HG03108 (cell line): ENCODE measurements at regions not wholly inside any gene's neighbourhood (a gene's known extent, or its start where the extent isn't known, plus 50 kb on each side); places are given as distances from the start of the nearest gene placed in this dataset.

ENCODE experiments used
- ATAC-seq: cut with Tn5 transposase; IDR thresholded peaks from one replicate; pipeline ENCODE4 v1.9.1; 2021; ENCODE audit warnings: moderate library complexity; ENCODE audit not compliant: unreplicated experiment

DNA sequence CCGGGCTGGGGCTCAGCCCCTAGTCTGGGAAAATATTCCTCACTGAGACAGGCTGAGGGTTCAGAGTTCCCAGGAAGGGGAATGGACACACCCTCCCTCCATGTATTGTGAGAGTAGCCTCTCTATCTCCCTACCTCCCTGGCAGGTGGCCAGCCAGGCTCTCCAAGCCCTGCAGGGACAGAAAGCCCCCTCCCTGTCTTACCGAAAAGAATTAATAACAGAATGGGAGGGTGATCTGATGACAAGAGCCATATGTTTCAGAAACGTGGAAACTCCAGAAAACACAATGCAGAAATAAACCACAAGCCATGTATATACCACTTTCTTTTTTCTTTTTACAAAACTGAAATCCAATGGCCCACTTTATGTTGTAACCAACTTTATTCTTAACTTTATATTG lies 140.0 kb downstream of the CHST1 start:
- ATAC-seq: no peak

DNA sequence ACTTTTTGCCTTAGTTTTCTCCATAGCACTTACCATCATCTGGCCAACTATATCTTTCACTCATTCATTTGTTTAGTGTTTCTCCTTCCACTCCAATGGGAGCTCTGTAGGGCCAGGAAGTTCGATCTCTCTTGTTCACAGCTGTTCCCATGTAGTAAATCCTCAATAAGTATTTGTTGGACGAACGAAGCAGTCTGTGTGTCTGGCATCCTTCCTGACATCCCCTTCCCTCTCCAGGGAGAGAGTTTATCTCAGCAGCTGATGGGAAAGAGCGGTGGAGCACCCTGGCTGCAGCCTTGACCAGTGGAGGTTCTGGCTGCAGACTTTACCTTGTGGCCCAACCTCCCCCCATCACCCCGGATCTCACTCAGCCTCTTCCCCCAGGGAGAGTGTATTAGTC lies 141.7 kb downstream of the CHST1 start:
- no peak for ATAC-seq

DNA sequence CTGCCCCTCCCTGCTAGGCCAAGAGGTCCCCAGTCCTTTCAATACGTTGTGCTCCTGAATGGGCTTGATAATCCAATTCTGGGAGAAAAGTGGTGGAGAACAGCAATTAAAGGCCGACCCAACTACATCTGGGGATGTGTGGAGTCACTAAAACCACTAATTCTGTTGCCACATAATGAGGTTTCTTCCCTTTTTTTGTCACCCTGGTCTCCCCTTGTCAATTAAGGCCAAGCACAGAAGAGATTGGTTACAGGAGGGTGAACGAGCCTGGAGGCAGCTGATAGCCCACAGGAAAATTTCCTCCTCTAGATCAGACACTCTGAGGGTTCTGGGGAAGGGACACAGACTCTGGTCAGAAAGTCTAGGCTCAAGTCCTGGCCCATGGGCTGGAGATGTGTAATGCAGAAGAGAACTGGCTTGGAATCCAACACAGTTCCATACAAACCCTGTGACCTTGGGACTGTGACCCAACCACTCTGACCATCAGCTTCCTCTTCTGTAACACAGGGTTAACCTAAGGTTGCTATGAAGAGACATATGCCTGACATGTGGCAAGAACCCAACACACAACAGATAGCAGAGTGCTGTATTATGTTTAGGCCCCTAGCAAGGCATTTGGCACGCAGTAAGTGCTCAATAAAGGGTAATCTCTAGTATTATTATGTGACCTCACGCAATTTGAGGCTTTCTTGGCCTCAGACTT lies 146.4 kb downstream of the CHST1 start:
- no peak for ATAC-seq

DNA sequence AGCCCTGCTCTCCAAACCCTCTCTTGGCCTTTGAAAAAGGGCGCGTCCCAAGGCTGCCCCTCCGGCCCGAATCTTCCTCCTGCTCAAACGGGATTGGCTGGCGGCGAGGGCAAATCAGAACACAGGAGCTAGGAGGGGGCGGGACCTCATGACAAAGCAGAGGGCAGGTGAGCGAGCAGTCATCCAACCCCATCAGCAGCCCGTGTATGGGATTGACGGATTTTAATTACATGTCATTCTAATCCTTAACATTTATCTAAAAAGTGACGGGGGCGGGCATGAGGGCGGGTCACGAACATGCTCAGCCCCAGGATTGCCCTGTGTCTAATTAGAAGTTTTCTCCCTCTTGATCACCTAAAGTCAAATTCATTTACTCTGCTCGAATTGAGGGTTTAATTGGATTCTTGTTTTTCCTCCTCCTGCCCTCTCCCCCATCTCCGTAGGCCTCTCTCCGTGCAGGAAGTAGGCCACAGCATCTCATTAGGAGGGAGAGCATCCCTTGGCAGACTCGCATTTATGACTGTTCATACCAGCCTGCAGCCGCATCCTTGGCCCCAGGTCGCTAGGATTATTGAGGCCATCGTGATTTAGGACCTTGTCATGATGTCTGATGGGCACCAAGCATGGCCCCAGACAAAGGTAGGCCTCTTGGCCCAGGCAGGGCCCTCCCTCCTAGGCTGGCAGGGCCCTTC lies 147.1 kb downstream of the CHST1 start:
- ATAC-seq: no peak

DNA sequence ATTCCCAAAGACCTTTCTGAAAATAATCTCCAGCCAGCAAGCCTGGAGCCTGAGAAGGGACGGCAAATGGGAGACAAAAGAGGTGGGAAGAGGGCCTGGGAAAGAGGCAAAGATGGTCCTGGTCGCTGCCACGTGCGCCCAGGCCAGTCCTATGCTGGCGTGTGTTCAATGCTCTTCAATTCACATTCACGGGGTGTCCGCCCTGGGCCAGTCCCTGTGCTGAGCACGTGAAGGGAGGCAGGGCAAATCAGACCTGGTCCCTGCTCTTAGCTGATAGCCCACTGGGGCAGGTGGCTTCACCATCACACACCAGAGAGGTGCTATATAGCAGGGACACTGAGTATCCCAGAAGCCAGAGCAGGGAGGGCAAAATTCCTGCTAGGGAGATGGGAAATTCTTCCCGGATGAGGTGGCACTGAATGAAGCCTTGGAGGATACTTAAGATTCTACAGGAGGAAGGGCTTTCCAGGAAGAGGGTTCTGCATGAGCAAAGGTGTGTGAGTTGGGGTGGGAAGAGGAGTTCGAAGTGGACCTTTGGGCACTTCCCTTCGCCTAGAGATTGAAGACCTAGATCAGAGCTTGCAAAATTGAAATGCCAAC lies 148.2 kb downstream of the CHST1 start:
- ATAC-seq: no peak

DNA sequence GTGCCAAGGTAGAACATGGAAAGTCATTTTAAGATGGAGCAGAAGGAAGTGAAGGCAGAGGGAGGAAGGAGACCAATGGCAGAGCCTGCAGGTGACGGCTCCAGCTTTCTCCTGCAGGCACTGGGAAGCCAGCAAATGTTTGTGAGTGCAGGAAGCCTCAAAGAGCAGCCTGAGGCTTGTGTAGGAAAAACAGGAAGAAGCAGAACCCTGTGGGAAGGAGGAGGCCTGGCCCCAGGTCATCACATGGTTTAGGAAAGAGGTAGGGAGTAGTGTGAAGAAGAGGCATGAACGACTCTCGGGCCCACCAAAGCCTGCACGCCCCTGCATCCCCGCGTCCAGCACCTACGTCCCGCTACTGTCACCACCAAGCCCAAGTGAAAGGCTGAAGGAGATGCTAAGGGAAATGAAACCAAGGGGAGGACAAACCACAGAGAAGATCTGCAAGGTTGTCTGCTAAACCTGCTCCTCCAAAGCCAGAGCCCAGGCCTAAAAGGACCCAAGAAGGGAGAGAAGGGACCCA lies 151.5 kb downstream of the CHST1 start:
- ATAC-seq: no peak

DNA sequence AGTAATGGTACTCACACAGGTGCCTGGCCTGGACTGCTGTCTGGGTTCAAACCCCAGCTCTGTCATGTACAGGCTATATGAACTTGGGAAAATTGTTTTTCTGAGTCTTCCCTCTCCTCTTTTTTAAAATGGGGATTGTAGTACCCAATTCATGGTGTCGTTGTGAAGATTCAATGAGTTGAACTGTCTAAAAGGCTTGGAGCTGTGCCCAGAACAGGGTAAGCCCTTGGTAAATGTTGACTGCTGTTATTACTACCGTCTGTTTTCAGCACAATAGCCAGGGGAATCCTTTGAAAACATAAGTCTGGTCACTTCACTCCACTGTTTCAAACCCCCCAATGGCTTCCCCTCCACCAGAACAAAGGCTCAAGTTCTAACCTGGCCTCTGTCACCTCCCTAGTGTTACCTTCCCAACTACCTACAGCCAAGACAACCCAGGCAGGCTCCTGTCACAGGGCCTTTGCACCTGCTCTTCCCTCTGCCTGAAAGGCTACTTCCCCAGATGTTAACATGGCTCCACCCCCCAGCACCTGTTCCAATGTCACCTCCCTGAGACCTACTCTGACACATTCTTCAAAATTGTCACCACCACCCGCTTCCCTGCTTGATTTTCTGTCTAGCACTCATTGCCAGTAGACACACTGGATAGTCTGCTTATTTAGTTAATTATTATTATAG lies 152.8 kb downstream of the CHST1 start:
- no peak for ATAC-seq

DNA sequence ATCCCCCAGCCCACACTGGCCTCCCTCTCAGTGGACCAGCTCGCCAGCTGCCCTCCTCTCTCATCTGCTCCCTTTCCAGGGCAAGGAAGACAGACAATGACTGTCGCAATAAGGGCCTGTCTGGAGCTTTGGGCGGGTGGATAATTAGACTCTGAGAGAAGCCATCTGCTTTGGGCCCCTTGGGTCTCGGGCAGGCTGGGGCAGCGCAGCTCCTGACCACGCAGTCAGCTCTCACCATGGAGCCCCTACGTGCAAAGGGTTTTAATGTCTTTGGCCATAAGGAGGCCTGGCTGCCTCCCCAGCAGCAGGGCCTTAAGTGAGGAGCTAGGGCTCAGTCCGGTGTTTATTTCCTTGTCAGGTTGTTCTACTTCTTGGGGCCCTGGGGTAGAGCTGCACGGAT lies 153.9 kb downstream of the CHST1 start:
- ATAC-seq: no peak

DNA sequence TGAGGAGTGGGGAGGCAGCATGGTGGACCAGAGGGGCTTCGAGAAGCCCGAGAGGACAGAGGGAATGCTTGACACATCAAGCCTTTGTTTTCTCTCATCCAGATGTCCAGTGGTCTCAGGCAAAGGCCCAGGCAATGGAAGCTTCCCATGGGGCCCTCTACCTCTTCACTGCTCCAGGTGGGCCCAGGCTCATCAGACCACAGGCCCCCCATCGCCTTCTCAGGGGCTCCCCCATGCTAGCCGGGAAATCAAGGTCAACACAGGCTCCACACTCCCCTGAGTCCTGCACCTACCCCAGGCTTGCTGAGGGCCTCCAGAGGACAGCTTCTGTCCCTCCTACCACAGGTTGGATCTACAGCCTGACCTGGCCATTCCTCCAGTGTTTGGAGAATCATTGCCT lies 157.5 kb downstream of the CHST1 start:
- no peak for ATAC-seq

DNA sequence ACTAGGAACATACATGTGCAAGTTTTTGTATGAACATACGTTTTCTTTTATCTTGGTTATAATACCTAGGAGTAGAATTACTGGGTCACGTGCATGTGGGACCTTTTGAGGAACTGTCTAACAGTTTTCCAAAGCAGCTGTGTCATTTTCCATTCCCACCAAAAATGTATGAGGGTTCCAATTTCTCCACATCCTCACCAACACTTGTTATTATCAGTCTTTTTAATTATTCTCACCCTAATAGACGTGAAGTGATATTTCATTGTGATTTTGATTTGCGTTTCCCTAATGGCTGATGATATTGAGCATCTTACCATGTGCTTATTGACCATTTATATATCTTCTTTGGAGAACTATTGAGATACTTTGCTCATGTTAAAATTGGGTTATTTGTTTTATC lies 162.1 kb downstream of the CHST1 start:
- ATAC-seq: no peak

DNA sequence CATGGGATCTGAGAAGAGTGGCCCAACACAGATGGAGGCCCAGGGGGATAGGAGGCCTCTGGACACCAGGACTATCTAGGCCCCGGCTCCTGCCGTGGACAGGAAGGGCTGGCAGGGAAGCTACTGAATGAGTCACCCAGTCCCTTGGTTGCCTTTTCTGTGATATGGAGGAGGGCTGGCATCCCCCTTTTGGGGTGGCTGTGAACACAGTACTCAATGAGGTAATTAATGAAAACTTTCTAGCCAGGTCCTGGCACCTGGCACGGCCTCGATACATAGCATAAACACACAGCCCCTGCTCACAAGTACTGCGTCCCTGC lies 163.2 kb downstream of the CHST1 start:
- no peak for ATAC-seq

DNA sequence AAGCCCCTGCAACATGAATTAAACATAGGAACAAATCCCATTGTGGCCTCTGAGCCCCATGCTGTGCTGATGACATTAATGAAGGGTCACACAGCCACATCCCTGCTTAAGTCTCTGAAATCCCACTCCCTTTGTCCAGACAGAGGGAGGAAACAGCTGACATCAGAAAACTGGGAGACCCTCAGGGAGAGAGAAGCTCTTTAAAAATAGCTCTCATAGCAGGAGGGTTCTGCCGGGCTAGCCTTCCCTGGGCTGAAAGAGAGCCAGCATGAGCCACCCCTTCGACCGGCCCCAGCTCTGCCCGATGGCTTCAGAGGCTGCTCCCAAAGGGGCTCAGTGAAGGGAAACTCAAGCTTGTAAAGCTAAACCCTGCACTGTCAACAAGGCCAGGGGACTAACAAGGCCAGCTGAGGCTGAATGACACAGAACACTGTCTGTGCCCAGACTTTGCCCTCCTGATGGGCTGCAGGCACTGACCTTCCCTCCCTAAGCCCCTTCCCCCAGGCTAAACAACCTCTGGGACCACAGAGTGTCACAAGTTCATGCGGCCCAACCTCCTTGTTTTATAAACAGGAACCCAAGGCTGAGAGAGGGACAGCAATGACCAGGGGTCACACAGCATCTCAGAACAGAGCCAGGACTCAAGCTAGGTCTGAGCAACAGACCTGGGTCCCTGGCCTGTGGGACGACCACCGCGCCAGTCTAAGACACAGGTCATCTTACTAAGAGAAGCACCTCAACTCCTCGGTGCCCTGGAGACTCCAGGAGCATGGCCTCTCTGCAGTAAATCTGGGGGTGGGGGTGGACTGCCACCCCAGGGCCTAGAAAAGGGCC lies 163.8 kb downstream of the CHST1 start:
- no peak for ATAC-seq

DNA sequence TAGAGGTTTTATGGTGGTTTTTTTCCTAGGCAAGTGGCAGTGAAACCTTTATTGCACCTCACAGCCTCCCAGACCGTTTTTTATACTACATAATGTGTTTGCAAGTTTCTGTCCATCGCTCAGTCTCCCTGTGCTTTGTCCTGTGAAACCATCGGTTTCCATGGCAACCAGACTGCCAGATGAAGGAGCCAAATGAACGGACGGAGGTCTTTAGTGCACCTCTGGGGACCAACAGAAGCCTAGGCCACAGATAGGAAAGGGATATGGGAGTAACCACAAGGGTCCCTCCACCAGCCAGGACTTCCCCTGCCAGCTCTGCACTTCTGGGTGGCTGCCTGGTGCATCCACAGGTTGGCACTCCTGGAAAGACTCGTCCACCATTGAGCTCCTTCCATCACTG lies 165.0 kb downstream of the CHST1 start:
- no peak for ATAC-seq

DNA sequence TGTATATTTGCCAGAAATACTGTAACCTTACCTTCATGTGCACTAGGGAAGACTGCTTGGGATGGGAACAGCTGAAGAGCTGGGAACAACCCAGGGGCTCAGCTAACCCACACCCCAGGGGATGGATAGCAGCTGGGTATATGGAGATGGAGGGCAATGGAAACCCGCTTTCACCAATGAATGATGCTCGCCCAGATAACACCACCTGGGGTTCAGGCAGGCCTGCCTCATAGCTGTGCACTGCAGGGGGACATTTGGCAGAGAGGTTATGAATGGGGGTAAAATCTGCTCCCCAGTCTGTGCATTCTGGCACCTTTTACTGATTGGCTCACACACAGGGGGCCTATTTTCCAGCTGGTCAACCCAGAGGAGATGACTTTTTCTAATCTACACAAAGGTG lies 170.7 kb downstream of the CHST1 start:
- ATAC-seq: no peak

DNA sequence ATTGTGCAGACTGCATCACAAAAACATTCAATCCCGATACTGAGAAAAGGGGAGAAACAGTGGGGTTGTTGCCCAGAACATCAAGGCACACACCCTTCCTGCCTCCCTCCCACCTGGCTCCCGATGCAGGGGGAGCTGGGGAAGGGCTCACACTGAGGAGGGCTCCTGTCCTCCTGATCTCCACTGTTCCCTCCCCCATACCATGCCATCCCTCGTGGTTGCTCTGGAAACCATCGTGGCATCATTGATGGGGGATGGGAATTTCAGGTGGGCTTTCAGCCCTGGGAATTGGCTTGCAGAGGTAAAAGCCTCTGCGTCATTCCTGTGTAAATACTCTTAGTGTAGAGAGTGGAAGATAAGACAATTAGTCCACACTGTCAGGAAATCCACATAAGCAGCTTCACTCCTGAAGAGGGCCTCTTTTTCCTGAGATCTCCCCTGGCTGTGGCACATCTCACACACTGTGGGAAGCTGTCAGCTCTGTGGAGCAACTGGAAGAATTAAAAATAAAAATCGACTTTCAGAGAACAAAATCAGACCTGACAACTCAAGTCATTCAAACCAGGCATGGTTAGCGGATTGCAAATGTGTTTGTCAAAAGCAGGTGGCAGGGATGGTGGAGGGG lies 176.0 kb downstream of the CHST1 start:
- ATAC-seq: no peak

DNA sequence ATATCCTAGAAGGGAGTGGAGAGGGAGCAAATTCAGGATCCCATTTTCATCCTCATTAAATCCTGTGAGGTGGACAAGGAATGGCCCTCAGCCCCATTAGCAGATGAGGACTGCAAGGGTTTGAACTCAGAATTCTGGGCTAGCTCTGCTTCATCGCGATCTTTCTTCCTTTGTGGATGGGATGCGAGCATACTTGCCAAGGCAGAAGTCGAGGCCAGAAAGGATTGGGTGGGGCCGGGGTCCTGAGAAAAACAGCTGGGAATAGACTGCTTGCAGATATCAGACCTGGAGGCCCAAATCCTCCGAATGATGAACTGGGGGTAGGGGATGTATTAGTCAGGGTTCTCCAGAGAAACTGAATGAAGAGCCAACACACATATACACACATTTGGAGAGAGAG lies 179.0 kb downstream of the CHST1 start:
- no peak for ATAC-seq

DNA sequence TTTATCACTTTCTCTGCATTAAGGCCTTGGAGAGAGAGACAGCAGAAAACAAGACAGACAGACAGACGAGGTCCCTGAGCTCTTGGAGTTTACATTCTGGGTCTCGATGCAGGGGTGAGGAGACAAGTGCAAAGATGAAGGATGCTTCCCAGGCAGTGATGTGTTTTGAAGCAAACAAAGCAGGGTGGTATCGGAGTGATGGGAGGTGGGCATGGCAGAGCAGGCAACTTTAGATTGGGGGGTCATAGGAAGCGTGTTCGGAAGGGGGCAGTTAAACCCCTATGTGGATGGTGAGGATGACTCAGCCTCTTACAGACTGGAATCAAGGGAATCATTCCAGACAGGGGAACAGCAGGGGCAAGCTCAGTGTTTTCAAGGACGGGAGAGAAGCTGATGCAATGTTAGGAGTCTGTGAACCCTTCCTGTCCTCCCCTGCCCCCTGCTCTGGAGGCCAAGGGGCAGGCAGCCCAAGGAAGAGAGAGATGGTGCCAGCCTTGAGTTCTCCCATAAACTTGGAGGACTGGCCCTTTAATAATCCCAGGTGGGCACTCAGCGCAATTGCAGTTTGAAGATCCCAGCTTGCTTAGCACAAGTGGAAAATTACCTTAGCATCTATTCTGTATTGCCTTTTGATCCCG lies 180.2 kb downstream of the CHST1 start:
- no peak for ATAC-seq

DNA sequence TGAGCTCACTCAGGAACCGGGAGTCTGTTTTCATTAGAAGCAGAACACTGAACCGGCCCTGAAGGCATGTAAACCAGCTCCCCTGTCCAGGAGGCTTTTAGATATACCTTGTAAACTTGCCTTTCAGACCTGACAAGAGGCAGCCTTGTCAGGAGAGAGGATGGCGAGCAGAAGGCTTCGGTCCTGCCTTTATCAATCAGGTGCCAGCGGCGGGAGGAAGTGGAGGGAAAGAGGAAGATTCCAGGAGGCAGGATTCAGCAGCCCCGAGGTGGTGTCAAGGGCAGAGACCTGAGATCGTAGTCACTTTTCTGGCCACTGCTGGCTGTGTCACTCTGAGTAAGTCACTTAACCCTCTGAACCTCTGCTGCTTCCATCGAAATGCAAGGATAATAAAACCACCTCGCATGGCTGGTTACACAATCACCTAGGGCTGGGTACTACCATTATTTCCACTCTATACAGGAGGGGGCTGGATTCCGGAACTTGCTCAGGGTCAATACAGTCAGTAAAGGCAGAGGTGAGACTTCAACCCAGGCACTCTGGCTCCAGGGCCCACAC lies 181.0 kb downstream of the CHST1 start:
- ATAC-seq: no peak

DNA sequence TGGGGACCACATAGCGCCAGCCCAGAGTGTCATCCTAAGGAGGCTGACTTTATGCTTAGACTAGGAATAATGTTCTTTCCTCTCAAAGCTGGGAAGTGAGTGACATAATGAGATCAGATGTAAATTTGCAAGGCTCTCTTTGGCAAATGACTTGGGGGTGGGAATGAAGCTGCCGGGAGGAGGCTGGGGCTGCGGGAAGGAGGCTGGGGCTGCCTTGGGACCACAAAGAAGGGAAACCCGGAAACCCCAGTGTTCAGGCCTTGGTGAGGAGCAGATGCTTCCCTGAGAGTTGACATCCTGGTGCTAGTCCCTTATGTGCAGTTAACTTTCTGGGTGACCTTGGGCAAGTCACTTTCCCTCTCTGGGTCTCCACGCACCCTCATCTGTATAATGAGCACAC lies 182.0 kb downstream of the CHST1 start:
- ATAC-seq: no peak

DNA sequence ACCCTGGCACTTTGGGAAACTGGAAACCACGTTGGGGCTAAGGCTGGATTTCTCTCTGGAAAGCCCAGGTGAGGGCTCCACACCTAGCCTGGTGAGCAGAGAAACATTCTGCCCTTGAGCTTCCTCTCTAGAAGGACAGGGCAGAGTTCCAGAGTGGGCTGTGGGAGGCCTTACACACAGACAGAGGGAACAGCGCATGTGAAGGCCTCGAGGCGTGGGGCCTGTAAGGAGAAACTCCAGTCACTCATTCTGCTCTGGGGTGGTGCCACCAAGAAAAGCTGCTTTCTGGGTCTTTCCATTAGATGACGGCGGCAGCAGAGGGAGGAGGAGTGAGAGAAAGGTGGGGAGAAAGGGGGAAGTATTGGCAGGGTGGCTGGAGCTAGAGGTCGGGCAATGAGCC lies 183.1 kb downstream of the CHST1 start:
- ATAC-seq: no peak
